Stimulated activated CD4-positive, alpha-beta T cell treated with anti-CD3 and anti-CD28 coated beads, Interleukin-15, amount 100 ng/mL, for 24 hours (primary cell): ENCODE measurements at regions not wholly inside any gene's neighbourhood (a gene's known extent, or its start where the extent isn't known, plus 50 kb on each side); places are given as distances from the start of the nearest gene placed in this dataset.
A peak's percentile ranks its signal among the peaks of the same experiment; 100 is the strongest.
"Not testable (repeated sequence)": the region's sequence is repeated elsewhere in the genome, so short reads cannot be mapped to it uniquely, and the experiment has no call there.

Source experiments
- DNase-seq: peaks from one replicate; pipeline ENCODE4 v3.0.0-alpha.2; 2020

GRCh38 chr14:106475214-106475613 is 948.8 kb downstream of the TMEM121 start:
- peak; percentile 26 for DNase-seq

GRCh38 chr14:106477600-106477999 is 951.2 kb downstream of the TMEM121 start:
- not testable (repeated sequence) for DNase-seq

- DNase-seq = not testable (repeated sequence)
Observed at GRCh38 chr14:106480287-106480686, 953.9 kb downstream of the TMEM121 start.

GRCh38 chr14:106482213-106482612 is 955.8 kb downstream of the TMEM121 start:
- DNase-seq = not testable (repeated sequence)

GRCh38 chr14:106487600-106487999 is 961.2 kb downstream of the TMEM121 start:
- no peak for DNase-seq

GRCh38 chr14:106488291-106488690 is 961.9 kb downstream of the TMEM121 start:
- no peak for DNase-seq

- peak; percentile 56 for DNase-seq
Observed at GRCh38 chr14:106489112-106489881, 962.9 kb downstream of the TMEM121 start.

GRCh38 chr14:106490442-106490841 is 964.1 kb downstream of the TMEM121 start:
- no peak for DNase-seq

- peak; percentile 56 for DNase-seq
Observed at GRCh38 chr14:106491851-106492250, 965.5 kb downstream of the TMEM121 start.

GRCh38 chr14:106493962-106494823 is 967.8 kb downstream of the TMEM121 start:
- no peak for DNase-seq

GRCh38 chr14:106500571-106500970 is 974.2 kb downstream of the TMEM121 start:
- DNase-seq = no peak

GRCh38 chr14:106501898-106502297 is 975.5 kb downstream of the TMEM121 start:
- DNase-seq = no peak

GRCh38 chr14:106505366-106505765 is 979.0 kb downstream of the TMEM121 start:
- DNase-seq = no peak

GRCh38 chr14:106506881-106507305 is 980.5 kb downstream of the TMEM121 start:
- peak; percentile 61 for DNase-seq

- peak; percentile 20 for DNase-seq
Observed at GRCh38 chr14:106507354-106507753, 981.0 kb downstream of the TMEM121 start.

GRCh38 chr14:106508216-106508615 is 981.8 kb downstream of the TMEM121 start:
- DNase-seq = no peak

- no peak for DNase-seq
Observed at GRCh38 chr14:106509176-106509575, 982.8 kb downstream of the TMEM121 start.

- DNase-seq = no peak
Observed at GRCh38 chr14:106509807-106510206, 983.4 kb downstream of the TMEM121 start.

GRCh38 chr14:106511006-106511799 is 984.8 kb downstream of the TMEM121 start:
- peak; percentile 55 for DNase-seq

GRCh38 chr14:106511800-106512198 is 985.4 kb downstream of the TMEM121 start:
- no peak for DNase-seq

- DNase-seq = no peak
Observed at GRCh38 chr14:106513302-106513701, 986.9 kb downstream of the TMEM121 start.

- peak; percentile 89 for DNase-seq
Observed at GRCh38 chr14:106518054-106518943, 991.9 kb downstream of the TMEM121 start.
